GM04503 (cell line): ENCODE measurements at regions not wholly inside any gene's neighbourhood (a gene's known extent, or its start where the extent isn't known, plus 50 kb on each side); places are given as distances from the start of the nearest gene placed in this dataset.

ENCODE experiments used
- DNase-seq: peaks from one replicate; pipeline ENCODE4 v3.0.0-alpha.2; 2012; ENCODE audit warnings: low read depth

DNA sequence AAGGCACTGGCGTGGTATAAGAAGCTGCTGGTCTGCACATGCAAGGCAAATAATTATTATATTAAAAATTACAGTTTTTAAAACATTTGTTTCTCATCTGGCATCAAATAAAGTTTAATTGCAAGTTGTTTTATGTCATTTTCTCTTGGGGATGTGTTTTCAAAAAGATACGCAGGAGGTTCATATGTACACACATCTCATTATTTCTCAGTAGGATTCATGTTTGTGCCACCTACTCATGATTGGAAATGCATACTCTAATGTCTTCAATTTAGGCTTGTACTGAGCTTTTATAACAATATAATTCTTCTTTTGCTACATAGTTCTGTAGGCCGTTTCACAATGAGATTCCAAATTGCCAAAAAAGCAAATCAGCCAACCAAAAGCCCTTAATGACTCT lies 244.2 kb upstream of the MEF2C start:
- no peak for DNase-seq

GRCh38 chr5:89125372-89125771 lies 242.4 kb upstream of the MEF2C start:
- no peak for DNase-seq

- no peak for DNase-seq
Observed at GRCh38 chr5:89123581-89123980, 240.6 kb upstream of the MEF2C start.

- DNase-seq, result no peak
Observed at GRCh38 chr5:89120719-89121118, 237.7 kb upstream of the MEF2C start.

- DNase-seq, result no peak
Observed at GRCh38 chr5:89117124-89117644, 234.2 kb upstream of the MEF2C start.

DNA sequence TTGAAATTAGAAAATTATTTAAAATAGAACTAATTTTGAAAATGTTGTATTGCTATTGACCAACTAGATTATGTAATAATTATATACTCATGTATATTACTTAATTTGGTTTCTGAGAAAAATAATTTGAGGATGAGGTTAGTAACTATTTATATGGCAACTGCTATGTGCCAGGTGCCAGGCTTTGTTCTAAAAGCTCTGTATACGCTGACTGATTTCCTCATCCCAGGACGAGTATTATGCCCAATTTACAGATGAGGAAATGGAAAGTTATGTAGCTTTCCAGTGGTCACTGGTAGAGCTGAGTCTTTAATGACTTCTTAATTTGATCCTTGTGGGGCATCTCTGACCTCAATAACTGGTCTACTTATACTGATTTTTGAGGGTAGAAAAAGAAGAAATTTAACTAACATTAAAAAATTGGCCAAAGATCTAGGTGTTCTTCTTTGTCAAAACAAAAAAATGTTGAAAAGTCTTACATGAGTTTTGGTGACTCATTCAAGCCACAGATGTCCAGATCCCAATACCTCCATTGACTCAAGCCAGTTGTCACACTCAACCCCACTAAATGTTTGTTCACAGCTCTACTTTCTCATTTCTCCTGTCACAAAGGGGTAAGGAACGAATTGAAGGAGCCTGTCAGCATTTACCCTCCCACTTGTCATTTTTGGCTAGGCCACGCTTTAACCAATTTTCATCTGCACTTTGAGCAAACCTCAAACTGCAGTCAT lies 228.1 kb upstream of the MEF2C start:
- DNase-seq, result no peak

GRCh38 chr5:89106480-89106879 lies 223.5 kb upstream of the MEF2C start:
- no peak for DNase-seq

DNA sequence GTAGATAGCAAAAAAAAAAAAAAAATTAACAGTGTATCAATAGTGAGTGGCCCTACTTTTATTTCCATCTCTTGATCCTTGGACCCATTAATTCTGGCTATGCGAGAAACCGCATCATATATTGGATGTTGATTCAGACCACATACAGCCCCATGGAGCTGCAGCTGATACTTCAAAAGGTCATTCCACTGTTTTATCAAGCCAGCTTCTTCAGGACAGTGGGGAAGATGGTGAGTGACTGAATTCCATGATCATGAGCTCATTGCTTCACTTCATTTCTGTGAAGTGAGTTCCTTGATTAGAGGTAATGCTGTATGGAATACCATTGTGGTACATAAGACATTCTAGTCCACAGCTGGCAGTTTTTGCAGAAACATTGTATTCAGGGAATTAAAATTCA lies 222.9 kb upstream of the MEF2C start:
- no peak for DNase-seq

DNA sequence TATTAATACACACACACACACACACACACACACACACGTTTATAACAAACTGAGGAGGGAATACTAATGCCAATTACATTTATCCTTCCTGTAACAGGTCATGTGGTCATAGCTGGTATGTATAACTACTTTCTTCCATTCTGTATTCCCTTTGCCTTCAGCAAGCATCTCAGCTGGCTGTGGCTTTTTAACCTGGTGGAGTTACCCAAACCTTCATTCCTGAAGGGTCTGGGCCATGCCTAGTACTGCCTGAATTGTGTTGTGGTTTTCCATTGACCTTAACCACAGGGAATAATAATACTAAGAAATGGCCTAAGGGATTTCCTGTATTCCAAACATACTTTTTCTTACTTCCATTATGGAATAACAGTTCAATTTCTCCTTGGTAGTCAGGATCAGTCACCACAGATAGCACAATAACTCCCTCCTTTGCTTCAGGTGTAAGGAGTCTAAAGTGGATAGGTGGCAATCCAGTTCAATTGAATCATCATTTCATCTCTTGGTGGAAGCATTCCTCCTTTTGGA lies 222.2 kb upstream of the MEF2C start:
- no peak for DNase-seq

DNA sequence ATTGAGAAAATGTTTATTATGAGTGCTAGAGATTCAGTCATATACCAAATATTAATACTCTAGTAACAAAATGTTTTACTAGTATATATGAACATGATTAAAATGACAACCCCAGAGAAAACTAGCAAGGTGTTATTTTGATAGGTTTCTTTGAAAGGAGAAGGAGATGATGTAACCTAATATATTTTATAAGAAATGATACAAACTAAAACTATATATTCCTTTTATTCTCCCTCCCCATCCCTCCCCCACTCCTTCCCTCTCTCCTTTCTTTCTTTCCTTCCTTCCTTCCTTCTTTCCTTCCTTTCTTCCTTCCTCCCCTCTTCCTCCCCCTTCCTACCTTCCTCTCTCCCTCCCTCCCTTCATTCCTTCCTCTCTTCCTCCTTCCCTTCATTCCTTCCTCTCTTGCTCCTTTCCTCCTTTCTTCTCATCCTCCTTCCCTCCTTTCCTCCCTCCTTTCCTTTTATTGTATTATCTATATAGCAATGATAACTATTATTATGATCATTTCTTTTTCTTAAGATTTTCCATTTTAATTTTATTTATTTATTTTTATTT lies 215.3 kb upstream of the MEF2C start:
- no peak for DNase-seq

DNA sequence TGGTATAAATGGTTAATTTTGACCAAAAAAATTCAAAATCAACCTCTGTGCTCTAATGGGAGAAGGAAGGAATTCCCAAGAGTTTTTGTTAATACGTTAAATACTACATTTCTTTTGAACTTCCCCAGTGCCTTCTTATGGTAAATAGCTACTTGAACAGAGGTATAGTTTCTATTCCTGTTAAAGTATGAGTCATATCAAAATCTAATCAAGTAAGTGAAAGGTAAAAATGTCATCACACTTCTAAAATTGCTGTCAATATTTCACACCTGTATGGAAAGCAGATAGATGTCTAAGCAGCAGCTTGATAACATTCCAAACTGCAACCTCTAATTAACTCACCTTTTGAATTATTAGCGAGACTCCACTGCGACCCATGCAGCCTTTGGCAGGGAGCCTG lies 214.1 kb upstream of the MEF2C start:
- DNase-seq, result no peak

- no peak for DNase-seq
Observed at GRCh38 chr5:89095341-89095740, 212.4 kb upstream of the MEF2C start.

- no peak for DNase-seq
Observed at GRCh38 chr5:89090037-89090436, 207.1 kb upstream of the MEF2C start.

GRCh38 chr5:89087551-89088318 lies 204.8 kb upstream of the MEF2C start:
- DNase-seq, result no peak

DNA sequence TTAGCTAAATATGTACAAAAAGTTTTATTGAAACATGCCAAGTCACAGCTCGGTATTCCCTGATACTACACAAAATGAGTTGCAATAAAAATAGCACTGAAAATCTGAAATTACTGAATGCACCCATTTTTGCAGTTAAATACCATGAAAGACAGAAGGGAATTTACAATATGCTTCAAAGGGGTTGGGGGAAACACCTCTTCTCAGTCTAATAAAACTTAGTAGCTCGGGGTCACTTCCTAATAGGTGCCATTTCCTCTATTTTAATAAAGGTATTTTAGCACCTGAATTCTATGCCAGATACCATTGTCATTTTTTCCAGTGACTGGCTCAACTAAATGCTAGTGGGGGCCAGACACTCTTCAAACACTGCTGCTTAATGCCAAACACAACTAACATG lies 204.1 kb upstream of the MEF2C start:
- no peak for DNase-seq

- no peak for DNase-seq
Observed at GRCh38 chr5:89086390-89087086, 203.6 kb upstream of the MEF2C start.

GRCh38 chr5:89083791-89084190 lies 200.8 kb upstream of the MEF2C start:
- DNase-seq, result peak; percentile 93

GRCh38 chr5:89081360-89081759 lies 198.4 kb upstream of the MEF2C start:
- no peak for DNase-seq

DNA sequence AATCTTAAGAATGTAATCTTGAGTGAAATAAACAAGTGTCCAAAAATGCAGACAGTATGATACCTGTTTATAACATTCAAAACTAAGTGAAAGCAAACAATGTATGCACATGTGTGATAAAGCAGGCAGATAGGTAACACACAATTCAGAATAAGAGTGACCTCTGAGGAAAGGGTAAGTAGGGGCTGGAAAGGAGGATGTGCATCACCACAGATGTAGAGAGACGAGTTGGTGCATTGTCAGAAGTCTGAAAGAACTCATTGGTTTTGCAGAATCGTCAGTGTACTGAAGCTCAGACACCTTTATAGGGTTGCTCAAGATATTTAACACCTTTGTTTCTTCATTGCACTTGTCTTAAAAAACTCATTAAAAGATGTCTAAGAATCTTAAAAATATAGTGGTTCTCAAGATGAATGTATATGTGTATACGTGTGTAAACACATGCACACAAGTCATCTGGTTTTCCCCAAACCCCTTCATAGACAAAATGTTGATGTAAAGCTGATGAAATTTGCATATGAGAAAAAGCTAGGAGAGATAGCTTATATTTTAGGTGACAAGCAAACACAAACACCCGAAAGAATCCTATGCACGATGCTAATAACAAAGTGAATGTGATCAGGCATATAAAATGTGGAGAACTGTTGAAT lies 197.6 kb upstream of the MEF2C start:
- DNase-seq, result no peak

DNA sequence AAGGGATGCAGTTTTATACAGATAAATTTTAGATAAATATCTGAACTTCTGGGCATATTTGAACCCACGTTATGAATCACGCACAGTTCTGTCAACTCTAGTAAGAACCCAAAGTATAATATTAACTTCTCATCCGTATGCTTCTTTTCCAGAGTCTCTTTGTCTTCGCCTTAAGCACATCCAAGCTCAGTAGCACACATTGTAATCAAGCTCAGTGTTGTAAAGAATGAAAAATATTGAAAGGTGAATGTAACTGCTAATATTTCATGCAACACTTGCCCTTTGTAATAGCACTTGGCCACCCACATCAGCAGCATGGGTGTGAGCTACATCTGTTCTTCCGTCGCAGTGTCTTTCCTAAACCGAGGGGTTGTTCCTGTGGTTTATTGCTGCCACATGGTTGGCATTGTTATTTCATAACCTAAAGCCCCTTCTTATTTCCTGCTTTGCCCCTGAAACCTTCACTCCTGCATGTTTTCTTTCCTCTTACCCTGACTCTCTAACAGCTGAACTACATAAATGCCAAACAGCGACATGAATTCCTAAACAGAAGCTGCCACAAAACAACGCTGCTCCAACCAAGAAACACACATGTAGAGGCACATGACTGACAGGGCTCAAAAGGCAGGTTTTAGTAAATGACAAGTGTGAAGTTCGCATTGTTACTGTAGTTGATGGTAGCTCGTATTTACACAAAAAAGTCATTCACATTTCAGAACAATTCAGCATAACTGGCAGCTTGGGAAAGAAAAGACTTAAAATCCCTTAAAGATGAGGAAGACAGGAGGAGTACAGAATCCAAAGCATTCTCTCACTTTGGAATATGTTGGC lies 190.1 kb upstream of the MEF2C start:
- no peak for DNase-seq

- no peak for DNase-seq
Observed at GRCh38 chr5:89071941-89072331, 189.0 kb upstream of the MEF2C start.
